ENCODE measurements at regions not wholly inside any gene's neighbourhood (a gene's known extent, or its start where the extent isn't known, plus 50 kb on each side); places are given as distances from the start of the nearest gene placed in this dataset.

GRCh38 chr4:129264008-129264657 is 168.2 kb downstream of the C4orf33 start:
- no peak overlapping the region for H3K9ac ChIP-seq (ENCODE audit: control insufficient read depth, insufficient read depth, low read length)
- 56% methylated on average over 1 of the region's 1 CpG for WGBS (ENCODE audit: insufficient coverage, insufficient replicate concordance, low lambda C conversion rate, missing lambda C conversion rate)
- BruUV-seq (replicated peaks), result no TSS peak
- peak overlapping the region; percentile 44; the same call in 1 of the 2 replicates for H3K4me2 ChIP-seq (ENCODE audit: control insufficient read depth, insufficient read depth)
- H3K27ac ChIP-seq (ENCODE audit: control insufficient read depth, insufficient read depth), result 0 out of 2 replicates have a peak overlapping the region, but pooled peaks have one; percentile 12
- RAD21 ChIA-PET (ENCODE audit: unreplicated experiment), result no interaction called here
- ATAC-seq (peak; percentile 98), DNase-seq (ENCODE audit: low read depth, low spot score) (peak; percentile 30), FAIRE-seq (peak; percentile 86)
- in situ Hi-C loops (cut with MboI), result no loop called here
- POLR2A ChIA-PET, result no interaction called here
- CTCF ChIA-PET, result no interaction called here
- H4K20me1 ChIP-seq (ENCODE audit: control insufficient read depth, insufficient read depth), result no peaks in the 10 kb centered on the region
- no peak overlapping the region for H3K4me3 ChIP-seq
- SMC1A ChIA-PET (ENCODE audit: uncharacterized antibody, unreplicated experiment), result interaction anchor here (0.6 to 0.9 kb wide), 3 partner anchors 698 to 1086 kb away, joined by 3 read pairs; no protein-coding TSS in a partner anchor
- peaks cover 9% of the 10 kb centered on the region; the same call in 1 of the 2 replicates for H3K4me1 ChIP-seq (ENCODE audit: control insufficient read depth, insufficient read depth, low read length)
- H3K27me3 ChIP-seq (replicated peaks in 1 of 2; ENCODE audit: control insufficient read depth in 2 of 2, insufficient read depth in 2 of 2, low read length in 1 of 2), result no peaks in the 10 kb centered on the region
- intact Hi-C loops (cut with micrococcal nuclease; ENCODE audit: unreplicated experiment), result no loop called here
- no peaks in the 10 kb centered on the region for H3K36me3 ChIP-seq (ENCODE audit: control insufficient read depth in 2 of 2, insufficient read depth in 2 of 2, low read length in 1 of 2)
- H3K9me3 ChIP-seq (replicated peaks; ENCODE audit: control insufficient read depth, insufficient read depth, low read length), result no peaks in the 10 kb centered on the region
- TF ChIP-seq REST (IDR thresholded peaks at IDR 0.05; ENCODE audit: low read depth, low read length) (peak; percentile 66; the same call in 1 of the 2 replicates), IRF4 (IDR thresholded peaks at IDR 0.05; ENCODE audit: low read depth, low read length) (no peak), JUNB (IDR thresholded peaks at IDR 0.05) (peak; percentile 73), RUNX3 (IDR thresholded peaks at IDR 0.05; ENCODE audit: low read length) (0 out of 2 replicates have a peak, but pooled peaks have one; percentile 22)
- H3K79me2 ChIP-seq (ENCODE audit: control insufficient read depth, insufficient read depth, low read length), result no peaks in the 10 kb centered on the region
- peak overlapping the region; percentile 85 for H2AFZ ChIP-seq (ENCODE audit: control insufficient read depth, low read depth, low read length)

All from GM12878 (cell line).